ENCODE measurements at regions not wholly inside any gene's neighbourhood (a gene's known extent, or its start where the extent isn't known, plus 50 kb on each side); places are given as distances from the start of the nearest gene placed in this dataset.

GRCh38 chr2:55101466-55101865 is 51.2 kb upstream of the RTN4 start:
- no peak for DNase-seq

- DNase-seq = no peak
Observed at GRCh38 chr2:55099878-55100820, 49.9 kb upstream of the RTN4 start.

Measured in NCI-H510A (cell line).